BLaER1 treated with 17β-estradiol and CSF1 and Interleukin-3, amounts not matched to agents 10 nM and 100 nM (cell line): ENCODE measurements at regions not wholly inside any gene's neighbourhood (a gene's known extent, or its start where the extent isn't known, plus 50 kb on each side); places are given as distances from the start of the nearest gene placed in this dataset.

ENCODE experiments used
- H3K27ac ChIP-seq, 11 experiments: shearing (Covaris generic); formaldehyde crosslinking; 2 replicates each; pipeline ENCODE4 v1.8.1; 2022
- H3K27me3 ChIP-seq, 11 experiments: shearing (Covaris generic); formaldehyde crosslinking; 2 replicates each; pipeline ENCODE4 v1.8.1; 2022
- H3K36me3 ChIP-seq, 11 experiments: shearing (Covaris generic); formaldehyde crosslinking; 2 replicates each; pipeline ENCODE4 v1.8.1; 2022
- H3K4me1 ChIP-seq, 10 experiments: shearing (Covaris generic); formaldehyde crosslinking; 2 replicates each; pipeline ENCODE4 v1.8.1; 2022
- H3K4me2 ChIP-seq, 11 experiments: shearing (Covaris generic); formaldehyde crosslinking; 2 replicates each; pipeline ENCODE4 v1.8.1; 2022
- H3K4me3 ChIP-seq, 10 experiments: shearing (Covaris generic); formaldehyde crosslinking; 2 replicates each; pipeline ENCODE4 v1.8.1; 2022
- H3K9ac ChIP-seq, 11 experiments: shearing (Covaris generic); formaldehyde crosslinking; 2 replicates each; pipeline ENCODE4 v1.8.1; 2022
- H3K9me3 ChIP-seq, 11 experiments: shearing (Covaris generic); formaldehyde crosslinking; replicated peaks in 1 of 11; 2 replicates each; pipeline ENCODE4 v1.8.1; 2022
- H4K20me1 ChIP-seq, 11 experiments: shearing (Covaris generic); formaldehyde crosslinking; 2 replicates each; pipeline ENCODE4 v1.8.1; 2022
- Cebpa-rat ChIP-seq, 11 experiments: shearing (Covaris generic); IDR thresholded peaks; 2 replicates each; pipeline ENCODE4 v1.8.1; 2022

DNA sequence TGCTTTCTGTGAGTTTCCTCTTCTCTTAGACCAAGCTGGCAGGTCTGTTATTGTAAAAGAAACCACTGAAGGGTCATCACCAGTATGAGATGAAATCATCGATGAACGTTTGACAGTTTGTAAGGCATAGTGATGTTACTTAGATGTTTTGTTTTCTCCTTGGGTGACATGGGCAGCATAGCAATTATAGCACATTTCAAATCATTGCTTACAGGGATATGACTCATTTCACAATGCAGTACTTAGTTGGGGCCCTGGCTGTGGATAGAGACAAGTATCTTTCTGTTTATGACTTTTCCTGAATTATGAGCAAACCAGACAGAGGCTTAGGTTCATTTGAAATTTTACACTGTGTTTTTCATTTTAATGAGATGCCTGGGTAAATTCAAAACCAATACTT is 313.0 kb downstream of the RWDD3 start:
- Histone ChIP-seq H3K4me3 (no peak overlapping the region), H3K27ac (no peak overlapping the region), H4K20me1 (no peaks in the 10 kb centered on the region), H3K4me1 (no peaks in the 10 kb centered on the region), H3K9me3 (no peaks in the 10 kb centered on the region), H3K4me2 (no peak overlapping the region), H3K27me3 (no peaks in the 10 kb centered on the region), H3K9ac (no peak overlapping the region), H3K36me3 (no peaks in the 10 kb centered on the region)
- TF ChIP-seq Cebpa-rat (IDR thresholded peaks at IDR 0.05) = no peak

DNA sequence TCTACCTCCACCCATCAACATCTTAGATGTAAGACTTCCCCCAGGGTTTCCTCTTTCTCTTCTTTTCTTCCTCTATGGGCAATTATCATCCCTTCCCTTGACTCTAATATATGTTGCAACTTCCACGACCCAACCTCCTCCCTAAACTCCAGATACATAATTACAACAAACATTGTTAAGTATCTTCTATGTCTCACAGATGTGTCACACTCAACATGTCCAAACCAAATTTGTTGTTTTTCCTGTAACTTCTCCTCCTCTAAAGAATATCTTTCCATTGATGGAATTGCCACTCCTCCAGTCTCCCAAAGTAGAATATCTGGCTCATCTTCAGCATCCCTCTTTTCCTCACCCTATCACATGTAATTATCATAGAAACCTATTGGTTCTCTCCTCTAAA is 314.2 kb downstream of the RWDD3 start:
- no peak for TF ChIP-seq Cebpa-rat (IDR thresholded peaks at IDR 0.05)
- H3K4me1 ChIP-seq = no peaks in the 10 kb centered on the region
- no peak overlapping the region for H3K27ac ChIP-seq
- no peaks in the 10 kb centered on the region for H3K27me3 ChIP-seq
- no peaks in the 10 kb centered on the region for H3K9me3 ChIP-seq
- no peak overlapping the region for H3K9ac ChIP-seq
- no peaks in the 10 kb centered on the region for H4K20me1 ChIP-seq
- H3K36me3 ChIP-seq = no peaks in the 10 kb centered on the region
- no peak overlapping the region for H3K4me2 ChIP-seq
- no peak overlapping the region for H3K4me3 ChIP-seq

DNA sequence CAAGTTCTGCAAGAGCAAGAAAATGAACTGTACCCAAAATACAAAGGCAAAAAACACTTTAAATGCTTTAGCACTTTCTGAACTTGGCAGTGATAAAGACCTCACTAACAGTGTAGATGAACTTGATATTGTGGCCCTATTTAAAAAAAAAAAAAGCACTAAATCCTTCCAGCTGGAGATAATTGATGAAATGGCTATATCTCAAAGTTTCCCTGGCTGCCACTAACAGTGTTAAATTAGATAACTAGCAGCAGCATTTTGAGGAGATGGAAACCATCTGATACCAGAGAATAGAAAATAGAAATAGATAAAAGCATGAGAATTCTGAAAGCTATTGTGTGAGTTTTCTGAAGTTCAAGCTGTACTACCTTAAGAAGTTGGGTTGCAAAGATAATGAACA is 317.2 kb downstream of the RWDD3 start:
- no peaks in the 10 kb centered on the region for H4K20me1 ChIP-seq
- no peak overlapping the region for H3K27ac ChIP-seq
- H3K4me3 ChIP-seq = no peak overlapping the region
- TF ChIP-seq Cebpa-rat (IDR thresholded peaks at IDR 0.05) = no peak
- H3K9me3 ChIP-seq = peaks cover 1 to 5% (median 2%) of the 10 kb centered on the region in 11 experiments; a peak in 17 of 22 replicates
- no peaks in the 10 kb centered on the region for H3K36me3 ChIP-seq
- H3K4me2 ChIP-seq = no peak overlapping the region
- H3K27me3 ChIP-seq = no peaks in the 10 kb centered on the region
- H3K4me1 ChIP-seq = no peaks in the 10 kb centered on the region
- H3K9ac ChIP-seq = no peak overlapping the region

DNA sequence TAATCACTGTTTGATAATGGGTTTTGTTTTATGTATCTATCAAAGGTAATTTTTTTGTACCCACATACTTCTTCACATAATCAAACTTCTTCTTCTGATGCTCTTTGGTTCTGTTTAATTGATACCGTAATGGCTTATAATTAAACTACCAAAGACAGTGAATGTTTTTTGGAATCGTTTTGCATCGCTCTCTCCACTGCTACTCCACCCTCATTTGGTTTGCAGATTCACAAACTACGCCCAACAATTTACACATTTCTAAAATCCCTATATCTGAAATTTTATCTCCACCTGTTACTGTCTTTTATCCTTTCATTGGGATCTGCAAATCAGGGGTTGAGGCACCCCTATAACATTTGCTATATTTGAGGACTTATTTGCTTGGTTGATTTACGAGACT is 319.6 kb downstream of the RWDD3 start:
- no peak overlapping the region for H3K27ac ChIP-seq
- H3K27me3 ChIP-seq = no peaks in the 10 kb centered on the region
- H3K9me3 ChIP-seq = peaks cover 19 to 29% (median 24%) of the 10 kb centered on the region in 11 experiments
- H4K20me1 ChIP-seq = no peaks in the 10 kb centered on the region
- no peak overlapping the region for H3K4me2 ChIP-seq
- H3K4me1 ChIP-seq = peaks cover 0 to 3% (median 0%) of the 10 kb centered on the region in 10 experiments; a peak in 4 of 20 replicates
- no peak for TF ChIP-seq Cebpa-rat (IDR thresholded peaks at IDR 0.05)
- no peaks in the 10 kb centered on the region for H3K36me3 ChIP-seq
- no peak overlapping the region for H3K9ac ChIP-seq
- no peak overlapping the region for H3K4me3 ChIP-seq

DNA sequence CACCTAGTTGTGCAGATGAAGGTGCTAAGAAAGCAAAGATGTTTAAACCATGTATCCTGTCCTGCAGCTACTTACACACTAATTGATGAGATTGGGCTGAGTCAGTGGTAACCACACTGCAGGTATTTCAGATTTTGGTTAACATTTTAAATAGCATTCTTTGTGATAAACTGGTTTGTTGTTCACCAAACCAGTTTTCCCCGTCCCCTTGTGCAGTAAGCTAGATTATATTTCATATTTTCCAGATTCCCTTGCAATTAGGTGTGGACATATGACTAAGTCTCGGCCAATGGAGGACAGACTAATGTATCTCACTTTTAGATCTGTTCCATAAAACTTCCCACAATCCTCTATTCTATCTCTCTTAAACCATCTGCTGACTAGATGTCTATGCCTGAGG is 320.4 kb downstream of the RWDD3 start:
- peaks cover 19 to 33% (median 27%) of the 10 kb centered on the region in 11 experiments for H3K9me3 ChIP-seq
- no peaks in the 10 kb centered on the region for H3K36me3 ChIP-seq
- no peak overlapping the region for H3K4me3 ChIP-seq
- H3K27me3 ChIP-seq = no peaks in the 10 kb centered on the region
- H3K4me1 ChIP-seq = peaks cover 0 to 9% (median 0%) of the 10 kb centered on the region in 10 experiments; a peak in 4 of 20 replicates
- H3K9ac ChIP-seq = no peak overlapping the region
- H3K4me2 ChIP-seq = no peak overlapping the region
- no peak for TF ChIP-seq Cebpa-rat (IDR thresholded peaks at IDR 0.05)
- no peak overlapping the region for H3K27ac ChIP-seq
- no peaks in the 10 kb centered on the region for H4K20me1 ChIP-seq

DNA sequence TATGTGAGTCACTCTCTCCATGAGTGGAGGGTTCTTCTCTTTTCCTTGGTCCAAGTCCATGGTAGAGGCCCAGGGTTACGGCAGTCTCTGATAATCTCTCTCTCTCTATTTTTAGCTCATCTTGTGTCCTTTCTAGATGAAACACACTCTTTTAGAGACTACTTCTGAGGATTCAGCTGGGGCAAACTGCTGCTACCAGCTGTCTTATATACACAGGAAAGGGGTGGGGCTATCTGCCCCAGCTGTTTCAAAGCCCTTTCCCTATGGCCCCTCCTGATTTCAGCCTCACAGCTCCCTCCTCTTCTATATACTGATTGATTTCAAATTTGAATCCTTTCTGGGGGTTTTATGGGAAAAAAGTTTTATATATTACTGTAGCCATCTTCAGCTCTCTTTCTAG is 324.8 kb downstream of the RWDD3 start:
- Histone ChIP-seq H3K9ac (no peak overlapping the region), H3K27me3 (no peaks in the 10 kb centered on the region), H4K20me1 (no peaks in the 10 kb centered on the region), H3K36me3 (no peaks in the 10 kb centered on the region), H3K27ac (no peak overlapping the region), H3K9me3 (peaks cover 19 to 39% (median 28%) of the 10 kb centered on the region in 11 experiments), H3K4me3 (no peak overlapping the region), H3K4me1 (peaks cover 0 to 9% (median 0%) of the 10 kb centered on the region in 10 experiments; a peak in 4 of 20 replicates), H3K4me2 (peak overlapping the region in 3 of 11 experiments; percentile 18 to 33 (median 22); a peak in 4 of 22 replicates)
- TF ChIP-seq Cebpa-rat (IDR thresholded peaks at IDR 0.05) = no peak

DNA sequence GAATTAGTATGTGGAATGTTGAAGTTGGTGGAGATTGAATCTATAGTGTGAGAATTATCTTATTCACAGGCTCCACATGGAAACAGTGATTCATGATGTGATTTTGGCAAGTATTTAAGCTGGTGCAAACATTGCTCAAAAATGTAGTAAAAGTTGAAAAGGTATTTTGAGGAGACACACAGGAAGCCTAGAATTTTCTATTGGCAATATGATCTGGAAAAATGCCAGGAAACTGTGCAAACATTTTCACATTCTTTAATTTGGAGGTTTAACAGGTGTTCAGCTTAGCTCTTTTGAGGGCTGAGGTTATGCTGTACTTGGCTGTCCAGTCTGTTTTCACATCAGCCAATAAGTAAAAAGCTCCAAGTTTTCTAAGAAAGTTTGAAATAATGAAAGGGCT is 327.3 kb downstream of the RWDD3 start:
- H3K9ac ChIP-seq = no peak overlapping the region
- no peak overlapping the region for H3K27ac ChIP-seq

DNA sequence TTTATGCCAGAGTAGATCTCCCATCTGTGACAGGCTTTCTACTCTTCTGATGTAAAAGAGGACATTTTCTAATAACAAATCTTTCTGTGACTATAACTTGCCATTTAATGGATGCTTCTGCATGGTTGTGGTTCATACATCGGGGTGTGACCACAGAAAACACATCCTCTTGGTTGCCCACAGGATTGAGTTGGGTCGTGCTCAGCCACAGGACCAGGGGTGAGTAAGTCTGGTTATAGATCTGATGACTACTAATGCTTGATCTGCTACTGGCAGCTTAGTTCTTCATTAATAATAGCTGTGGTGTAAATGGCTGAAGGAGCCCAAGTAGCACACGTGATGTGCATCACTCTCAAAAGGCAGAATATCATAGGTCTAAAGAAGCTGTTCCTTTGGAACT is 328.2 kb downstream of the RWDD3 start:
- no peaks in the 10 kb centered on the region for H3K27me3 ChIP-seq
- peaks cover 0 to 9% (median 0%) of the 10 kb centered on the region in 10 experiments; a peak in 4 of 20 replicates for H3K4me1 ChIP-seq
- peaks cover 10 to 26% (median 16%) of the 10 kb centered on the region in 11 experiments for H3K9me3 ChIP-seq
- H3K9ac ChIP-seq = no peak overlapping the region
- H3K4me2 ChIP-seq = no peak overlapping the region
- TF ChIP-seq Cebpa-rat (IDR thresholded peaks at IDR 0.05) = no peak
- H3K36me3 ChIP-seq = no peaks in the 10 kb centered on the region
- no peak overlapping the region for H3K27ac ChIP-seq
- no peaks in the 10 kb centered on the region for H4K20me1 ChIP-seq
- no peak overlapping the region for H3K4me3 ChIP-seq

More for the DNA sequence above, 327.3 kb downstream of the RWDD3 start:
- Histone ChIP-seq H3K27me3 (no peaks in the 10 kb centered on the region), H3K4me1 (peaks cover 0 to 9% (median 0%) of the 10 kb centered on the region in 10 experiments; a peak in 4 of 20 replicates), H3K36me3 (no peaks in the 10 kb centered on the region), H3K4me3 (no peak overlapping the region), H3K9me3 (peaks cover 16 to 32% (median 24%) of the 10 kb centered on the region in 11 experiments), H3K4me2 (no peak overlapping the region), H4K20me1 (no peaks in the 10 kb centered on the region)
- TF ChIP-seq Cebpa-rat (IDR thresholded peaks at IDR 0.05) = no peak

DNA sequence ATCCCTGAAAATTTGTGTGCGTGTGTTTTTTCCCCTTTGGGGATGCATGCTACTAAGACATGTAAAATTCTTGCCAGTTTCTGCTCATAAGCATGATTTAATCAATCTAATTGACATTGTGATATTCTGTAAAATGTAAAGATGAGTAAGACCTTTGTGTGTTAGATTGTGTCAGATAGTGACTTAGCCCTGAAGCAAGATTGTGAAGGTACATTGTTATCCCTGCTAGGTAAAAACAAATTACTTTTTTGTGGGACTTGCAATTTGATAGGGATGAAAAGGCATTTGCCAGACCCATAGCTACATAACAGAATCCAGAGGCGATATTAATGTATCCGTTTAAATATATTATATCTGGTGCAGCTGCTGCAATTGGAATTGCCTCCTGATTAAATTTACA is 338.0 kb downstream of the RWDD3 start:
- H3K9ac ChIP-seq = no peak overlapping the region
- no peaks in the 10 kb centered on the region for H3K9me3 ChIP-seq
- H3K4me2 ChIP-seq = no peak overlapping the region
- H3K4me1 ChIP-seq = 0 out of 20 replicates have a peak, but pooled peaks cover 0 to 3% (median 0%) of the 10 kb centered on the region in 10 experiments
- H3K36me3 ChIP-seq = no peaks in the 10 kb centered on the region
- H3K27ac ChIP-seq = no peak overlapping the region
- H4K20me1 ChIP-seq = no peaks in the 10 kb centered on the region
- H3K27me3 ChIP-seq = no peaks in the 10 kb centered on the region
- no peak overlapping the region for H3K4me3 ChIP-seq
- no peak for TF ChIP-seq Cebpa-rat (IDR thresholded peaks at IDR 0.05)

DNA sequence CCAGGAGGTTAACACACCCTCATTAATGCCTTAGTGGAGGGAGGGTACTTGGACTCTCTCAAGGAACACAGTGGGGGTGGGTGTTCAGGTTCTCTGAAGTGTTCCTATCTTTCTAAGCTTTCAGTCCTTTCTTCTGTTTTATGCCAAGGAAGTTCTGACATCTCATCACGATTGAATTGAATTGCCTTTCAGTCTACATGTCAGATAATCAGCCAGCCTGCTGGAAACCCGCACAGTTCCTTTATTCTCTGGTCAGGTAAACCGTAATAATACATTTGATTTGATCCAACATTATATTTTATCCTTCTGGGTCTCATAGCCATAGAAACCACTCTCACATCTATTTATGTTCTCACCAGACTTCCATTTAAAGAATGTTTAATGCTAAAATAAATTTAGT is 339.0 kb downstream of the RWDD3 start:
- no peak for TF ChIP-seq Cebpa-rat (IDR thresholded peaks at IDR 0.05)
- Histone ChIP-seq H3K27me3 (no peaks in the 10 kb centered on the region), H3K36me3 (no peaks in the 10 kb centered on the region), H3K27ac (no peak overlapping the region), H4K20me1 (no peaks in the 10 kb centered on the region), H3K9me3 (no peaks in the 10 kb centered on the region), H3K4me1 (0 out of 20 replicates have a peak, but pooled peaks cover 0 to 3% (median 0%) of the 10 kb centered on the region in 10 experiments), H3K4me2 (no peak overlapping the region), H3K4me3 (no peak overlapping the region), H3K9ac (no peak overlapping the region)
